ENCODE measurements at regions not wholly inside any gene's neighbourhood (a gene's known extent, or its start where the extent isn't known, plus 50 kb on each side); places are given as distances from the start of the nearest gene placed in this dataset.

GRCh38 chr5:158074992-158075769 is 216.2 kb upstream of the CLINT1 start:
- DNase-seq (ENCODE audit: low read depth in 1 of 2, low spot score in 1 of 2) = peak; percentile 6 to 42
- no peak overlapping the region for H3K27ac ChIP-seq (replicated peaks)

DNA sequence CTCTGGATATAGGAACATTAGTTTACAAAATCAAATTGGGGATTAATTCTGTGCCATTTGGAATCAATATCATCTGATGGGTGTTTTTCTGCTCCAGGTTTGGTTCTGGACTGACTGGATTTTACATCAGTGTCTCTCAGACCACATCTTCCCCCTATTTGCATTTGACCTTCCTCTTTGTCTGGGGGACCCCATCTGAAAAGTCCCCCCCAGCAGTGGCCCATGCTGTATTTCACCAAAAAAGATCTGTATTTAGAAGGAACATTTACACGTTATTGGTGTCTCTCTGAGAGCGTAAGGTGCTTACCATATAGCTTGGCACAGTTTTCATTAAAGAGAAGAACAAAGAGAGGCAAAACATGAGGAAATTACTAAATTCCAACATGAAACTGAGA is 215.6 kb upstream of the CLINT1 start:
- TF ChIP-seq SPI1 (IDR thresholded peaks at IDR 0.05; ENCODE audit: borderline replicate concordance, low read depth) (no peak), GABPA (IDR thresholded peaks at IDR 0.05; ENCODE audit: low read depth) (no peak)
- H3K27me3 ChIP-seq (ENCODE audit: insufficient read depth, poor library complexity, severe bottlenecking) = peaks cover 2% of the 10 kb centered on the region
- H3K27ac ChIP-seq (replicated peaks) = no peak overlapping the region
- DNase-seq (ENCODE audit: low read depth in 1 of 2, low spot score in 1 of 2) = no peak
- H3K4me3 ChIP-seq (replicated peaks; ENCODE audit: insufficient read depth, low read length) = no peak overlapping the region

More at GRCh38 chr5:158074992-158075769, 216.2 kb upstream of the CLINT1 start:
- peaks cover under 1% of the 10 kb centered on the region for H3K27me3 ChIP-seq (ENCODE audit: insufficient read depth, poor library complexity, severe bottlenecking)
- H3K4me3 ChIP-seq (replicated peaks; ENCODE audit: insufficient read depth, low read length) = no peak overlapping the region
- TF ChIP-seq, protein P1, sequence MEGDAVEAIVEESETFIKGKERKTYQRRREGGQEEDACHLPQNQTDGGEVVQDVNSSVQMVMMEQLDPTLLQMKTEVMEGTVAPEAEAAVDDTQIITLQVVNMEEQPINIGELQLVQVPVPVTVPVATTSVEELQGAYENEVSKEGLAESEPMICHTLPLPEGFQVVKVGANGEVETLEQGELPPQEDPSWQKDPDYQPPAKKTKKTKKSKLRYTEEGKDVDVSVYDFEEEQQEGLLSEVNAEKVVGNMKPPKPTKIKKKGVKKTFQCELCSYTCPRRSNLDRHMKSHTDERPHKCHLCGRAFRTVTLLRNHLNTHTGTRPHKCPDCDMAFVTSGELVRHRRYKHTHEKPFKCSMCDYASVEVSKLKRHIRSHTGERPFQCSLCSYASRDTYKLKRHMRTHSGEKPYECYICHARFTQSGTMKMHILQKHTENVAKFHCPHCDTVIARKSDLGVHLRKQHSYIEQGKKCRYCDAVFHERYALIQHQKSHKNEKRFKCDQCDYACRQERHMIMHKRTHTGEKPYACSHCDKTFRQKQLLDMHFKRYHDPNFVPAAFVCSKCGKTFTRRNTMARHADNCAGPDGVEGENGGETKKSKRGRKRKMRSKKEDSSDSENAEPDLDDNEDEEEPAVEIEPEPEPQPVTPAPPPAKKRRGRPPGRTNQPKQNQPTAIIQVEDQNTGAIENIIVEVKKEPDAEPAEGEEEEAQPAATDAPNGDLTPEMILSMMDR (IDR thresholded peaks at IDR 0.05; ENCODE audit: insufficient read depth, low read length) = peak; percentile 65
- TF ChIP-seq POLR2AphosphoS5 (IDR thresholded peaks at IDR 0.05; ENCODE audit: low read depth) = no peak

GRCh38 chr5:158070859-158071258 is 211.9 kb upstream of the CLINT1 start:
- no peak for DNase-seq (ENCODE audit: low read depth in 1 of 2, low spot score in 1 of 2)
- H3K27me3 ChIP-seq (ENCODE audit: insufficient read depth, poor library complexity, severe bottlenecking) = peaks cover 2% of the 10 kb centered on the region
- H3K27ac ChIP-seq (replicated peaks) = no peak overlapping the region
- TF ChIP-seq, protein P1 (IDR thresholded peaks at IDR 0.05; ENCODE audit: insufficient read depth, low read length) = no peak
- TF ChIP-seq, protein P2, sequence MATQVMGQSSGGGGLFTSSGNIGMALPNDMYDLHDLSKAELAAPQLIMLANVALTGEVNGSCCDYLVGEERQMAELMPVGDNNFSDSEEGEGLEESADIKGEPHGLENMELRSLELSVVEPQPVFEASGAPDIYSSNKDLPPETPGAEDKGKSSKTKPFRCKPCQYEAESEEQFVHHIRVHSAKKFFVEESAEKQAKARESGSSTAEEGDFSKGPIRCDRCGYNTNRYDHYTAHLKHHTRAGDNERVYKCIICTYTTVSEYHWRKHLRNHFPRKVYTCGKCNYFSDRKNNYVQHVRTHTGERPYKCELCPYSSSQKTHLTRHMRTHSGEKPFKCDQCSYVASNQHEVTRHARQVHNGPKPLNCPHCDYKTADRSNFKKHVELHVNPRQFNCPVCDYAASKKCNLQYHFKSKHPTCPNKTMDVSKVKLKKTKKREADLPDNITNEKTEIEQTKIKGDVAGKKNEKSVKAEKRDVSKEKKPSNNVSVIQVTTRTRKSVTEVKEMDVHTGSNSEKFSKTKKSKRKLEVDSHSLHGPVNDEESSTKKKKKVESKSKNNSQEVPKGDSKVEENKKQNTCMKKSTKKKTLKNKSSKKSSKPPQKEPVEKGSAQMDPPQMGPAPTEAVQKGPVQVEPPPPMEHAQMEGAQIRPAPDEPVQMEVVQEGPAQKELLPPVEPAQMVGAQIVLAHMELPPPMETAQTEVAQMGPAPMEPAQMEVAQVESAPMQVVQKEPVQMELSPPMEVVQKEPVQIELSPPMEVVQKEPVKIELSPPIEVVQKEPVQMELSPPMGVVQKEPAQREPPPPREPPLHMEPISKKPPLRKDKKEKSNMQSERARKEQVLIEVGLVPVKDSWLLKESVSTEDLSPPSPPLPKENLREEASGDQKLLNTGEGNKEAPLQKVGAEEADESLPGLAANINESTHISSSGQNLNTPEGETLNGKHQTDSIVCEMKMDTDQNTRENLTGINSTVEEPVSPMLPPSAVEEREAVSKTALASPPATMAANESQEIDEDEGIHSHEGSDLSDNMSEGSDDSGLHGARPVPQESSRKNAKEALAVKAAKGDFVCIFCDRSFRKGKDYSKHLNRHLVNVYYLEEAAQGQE (IDR thresholded peaks at IDR 0.05; ENCODE audit: insufficient replicate concordance, low read depth) = no peak
- TF ChIP-seq POLR2AphosphoS5 (IDR thresholded peaks at IDR 0.05; ENCODE audit: low read depth) (no peak), SPI1 (IDR thresholded peaks at IDR 0.05; ENCODE audit: borderline replicate concordance, low read depth) (no peak), GABPA (IDR thresholded peaks at IDR 0.05; ENCODE audit: low read depth) (no peak)
- no peak overlapping the region for H3K4me3 ChIP-seq (replicated peaks; ENCODE audit: insufficient read depth, low read length)

- no peak for DNase-seq (ENCODE audit: low read depth in 1 of 2, low spot score in 1 of 2)
- TF ChIP-seq, protein P1 (IDR thresholded peaks at IDR 0.05; ENCODE audit: insufficient read depth, low read length) = no peak
- TF ChIP-seq SPI1 (IDR thresholded peaks at IDR 0.05; ENCODE audit: borderline replicate concordance, low read depth) = no peak
- no peak for TF ChIP-seq POLR2AphosphoS5 (IDR thresholded peaks at IDR 0.05; ENCODE audit: low read depth)
- TF ChIP-seq, protein P2 (IDR thresholded peaks at IDR 0.05; ENCODE audit: insufficient replicate concordance, low read depth) = no peak
- Histone ChIP-seq H3K27ac (replicated peaks) (no peak overlapping the region), H3K27me3 (ENCODE audit: insufficient read depth, poor library complexity, severe bottlenecking) (peaks cover 2% of the 10 kb centered on the region), H3K4me3 (replicated peaks; ENCODE audit: insufficient read depth, low read length) (no peak overlapping the region)
These were observed 210.9 kb upstream of the CLINT1 start for GRCh38 chr5:158069838-158070237.

All from HL-60 (cell line).